ENCODE measurements at regions not wholly inside any gene's neighbourhood (a gene's known extent, or its start where the extent isn't known, plus 50 kb on each side); places are given as distances from the start of the nearest gene placed in this dataset.

DNA sequence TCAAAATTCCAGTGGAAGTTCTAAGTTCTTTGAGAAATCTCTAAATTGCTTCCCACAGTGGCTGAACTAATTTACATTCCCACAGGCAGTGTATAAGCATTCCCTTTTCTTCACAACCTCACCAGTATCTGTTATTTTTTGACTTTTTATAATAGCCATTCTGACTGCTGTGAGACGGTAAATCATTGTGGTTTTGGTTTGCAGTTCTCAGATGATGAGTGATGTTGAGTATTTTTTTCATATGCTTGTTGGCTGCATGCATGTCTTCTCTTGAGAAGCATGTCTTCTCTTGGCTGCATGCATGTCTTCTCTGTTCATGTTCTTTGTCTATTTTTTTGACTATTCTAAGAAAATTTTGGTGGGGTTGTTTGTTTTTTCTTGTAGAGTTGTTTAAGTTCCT is 499.6 kb upstream of the CCDC54 start:
- CTCF ChIA-PET, result no interaction called here

DNA sequence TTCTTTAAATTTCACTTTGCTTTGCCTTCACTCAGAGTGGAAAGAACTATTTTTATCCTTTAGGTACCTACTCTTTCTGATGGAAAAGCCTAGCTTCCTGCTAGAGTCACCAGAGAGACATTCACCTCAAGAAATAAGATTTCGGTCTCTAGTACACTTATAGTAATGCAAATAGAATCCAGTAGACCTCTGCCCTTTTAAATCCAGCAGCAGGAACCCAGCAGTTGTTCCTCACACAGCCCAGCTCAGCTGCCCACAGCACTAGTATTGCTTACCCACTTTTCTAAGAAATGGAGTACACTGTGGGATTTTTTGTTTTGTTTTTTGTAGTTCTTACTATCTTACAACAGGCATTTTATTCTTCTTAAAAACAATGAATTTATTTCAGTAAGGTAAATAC is 497.0 kb upstream of the CCDC54 start:
- CTCF ChIA-PET, result no interaction called here
- TF ChIP-seq, protein P1, sequence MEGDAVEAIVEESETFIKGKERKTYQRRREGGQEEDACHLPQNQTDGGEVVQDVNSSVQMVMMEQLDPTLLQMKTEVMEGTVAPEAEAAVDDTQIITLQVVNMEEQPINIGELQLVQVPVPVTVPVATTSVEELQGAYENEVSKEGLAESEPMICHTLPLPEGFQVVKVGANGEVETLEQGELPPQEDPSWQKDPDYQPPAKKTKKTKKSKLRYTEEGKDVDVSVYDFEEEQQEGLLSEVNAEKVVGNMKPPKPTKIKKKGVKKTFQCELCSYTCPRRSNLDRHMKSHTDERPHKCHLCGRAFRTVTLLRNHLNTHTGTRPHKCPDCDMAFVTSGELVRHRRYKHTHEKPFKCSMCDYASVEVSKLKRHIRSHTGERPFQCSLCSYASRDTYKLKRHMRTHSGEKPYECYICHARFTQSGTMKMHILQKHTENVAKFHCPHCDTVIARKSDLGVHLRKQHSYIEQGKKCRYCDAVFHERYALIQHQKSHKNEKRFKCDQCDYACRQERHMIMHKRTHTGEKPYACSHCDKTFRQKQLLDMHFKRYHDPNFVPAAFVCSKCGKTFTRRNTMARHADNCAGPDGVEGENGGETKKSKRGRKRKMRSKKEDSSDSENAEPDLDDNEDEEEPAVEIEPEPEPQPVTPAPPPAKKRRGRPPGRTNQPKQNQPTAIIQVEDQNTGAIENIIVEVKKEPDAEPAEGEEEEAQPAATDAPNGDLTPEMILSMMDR (IDR thresholded peaks at IDR 0.05; ENCODE audit: insufficient read depth, low read length, missing control alignments), result no peak
- POLR2A ChIA-PET, result no interaction called here

More for the DNA sequence above, 499.6 kb upstream of the CCDC54 start:
- POLR2A ChIA-PET, result no interaction called here
- DNase-seq (ENCODE audit: low read depth, low spot score), result no peak
- H3K4me3 ChIP-seq (ENCODE audit: low read depth, low read length), result no peak overlapping the region
- TF ChIP-seq, protein P1 (IDR thresholded peaks at IDR 0.05; ENCODE audit: insufficient read depth, low read length, missing control alignments), result no peak

DNA sequence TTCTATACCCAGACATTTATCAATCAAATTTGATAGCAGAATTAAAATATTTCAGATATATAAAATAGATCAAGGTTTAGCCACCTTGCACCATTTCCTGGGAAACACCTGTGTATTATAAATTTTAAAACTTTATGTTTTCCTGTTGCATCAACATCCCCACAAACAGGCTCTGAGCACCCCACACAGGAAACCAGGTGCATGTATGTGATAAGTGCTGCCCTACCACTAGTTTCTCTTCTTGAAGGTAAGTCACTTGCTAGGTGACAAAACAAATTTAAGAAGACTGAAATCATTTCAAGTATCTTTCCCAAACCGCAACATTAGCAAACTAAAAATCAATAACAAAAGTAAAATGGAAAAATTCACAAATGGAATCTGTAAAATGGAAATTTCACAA is 496.1 kb upstream of the CCDC54 start:
- DNase-seq (ENCODE audit: low read depth, low spot score), result no peak
- ChIA-PET POLR2A (no interaction called here), CTCF (no interaction called here)
- TF ChIP-seq, protein P1 (IDR thresholded peaks at IDR 0.05; ENCODE audit: insufficient read depth, low read length, missing control alignments), result no peak
- H3K4me3 ChIP-seq (ENCODE audit: low read depth, low read length), result no peak overlapping the region

More for the DNA sequence above, 497.0 kb upstream of the CCDC54 start:
- H3K4me3 ChIP-seq (ENCODE audit: low read depth, low read length), result no peak overlapping the region
- no peak for DNase-seq (ENCODE audit: low read depth, low spot score)

DNA sequence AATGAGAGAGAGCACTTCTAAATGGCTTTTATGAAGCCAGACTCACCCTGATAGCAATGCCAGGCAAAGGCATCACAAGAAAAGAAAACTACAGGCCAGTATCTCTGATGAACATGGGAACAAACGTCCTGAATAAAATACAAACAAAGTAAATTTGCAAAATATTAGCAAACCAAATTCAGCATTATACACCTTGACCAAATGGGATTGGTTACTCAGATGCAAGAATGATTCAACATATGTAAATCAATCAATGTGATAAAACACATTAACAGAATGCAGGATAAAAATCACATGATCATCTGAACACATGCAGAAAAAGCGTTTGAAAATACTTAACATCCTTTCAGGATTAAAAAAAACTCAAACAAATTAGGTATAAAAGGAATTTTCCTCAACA is 494.9 kb upstream of the CCDC54 start:
- POLR2A ChIA-PET, result no interaction called here
- CTCF ChIA-PET, result no interaction called here
- H3K4me3 ChIP-seq (ENCODE audit: low read depth, low read length), result no peak overlapping the region
- TF ChIP-seq, protein P1 (IDR thresholded peaks at IDR 0.05; ENCODE audit: insufficient read depth, low read length, missing control alignments), result no peak
- no peak for DNase-seq (ENCODE audit: low read depth, low spot score)

DNA sequence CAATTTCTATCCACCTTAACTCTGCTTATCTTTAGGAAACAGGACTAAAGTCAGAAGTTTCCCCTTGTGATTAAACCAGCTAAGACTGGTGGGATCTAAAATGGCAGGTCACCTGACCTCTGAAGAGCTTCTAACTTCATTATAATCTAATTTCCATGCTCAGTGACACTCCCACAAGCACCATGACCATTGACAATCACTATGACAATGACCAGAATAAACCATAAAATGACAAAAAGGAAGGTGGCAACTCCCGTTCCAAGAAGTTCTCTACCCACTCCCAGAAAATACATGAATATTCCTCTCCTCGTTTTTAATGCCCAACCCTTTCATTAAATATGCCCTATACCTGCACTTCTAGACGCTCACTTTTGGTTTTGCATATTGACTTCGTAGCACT is 471.2 kb upstream of the CCDC54 start:
- TF ChIP-seq, protein P1 (IDR thresholded peaks at IDR 0.05; ENCODE audit: insufficient read depth, low read length, missing control alignments), result no peak
- DNase-seq (ENCODE audit: low read depth, low spot score), result no peak
- CTCF ChIA-PET, result interaction anchor here (1.0 kb wide), 1 partner anchor 95 kb away, joined by 3 read pairs; no protein-coding TSS in a partner anchor
- no peak overlapping the region for H3K4me3 ChIP-seq (ENCODE audit: low read depth, low read length)
- POLR2A ChIA-PET, result no interaction called here

DNA sequence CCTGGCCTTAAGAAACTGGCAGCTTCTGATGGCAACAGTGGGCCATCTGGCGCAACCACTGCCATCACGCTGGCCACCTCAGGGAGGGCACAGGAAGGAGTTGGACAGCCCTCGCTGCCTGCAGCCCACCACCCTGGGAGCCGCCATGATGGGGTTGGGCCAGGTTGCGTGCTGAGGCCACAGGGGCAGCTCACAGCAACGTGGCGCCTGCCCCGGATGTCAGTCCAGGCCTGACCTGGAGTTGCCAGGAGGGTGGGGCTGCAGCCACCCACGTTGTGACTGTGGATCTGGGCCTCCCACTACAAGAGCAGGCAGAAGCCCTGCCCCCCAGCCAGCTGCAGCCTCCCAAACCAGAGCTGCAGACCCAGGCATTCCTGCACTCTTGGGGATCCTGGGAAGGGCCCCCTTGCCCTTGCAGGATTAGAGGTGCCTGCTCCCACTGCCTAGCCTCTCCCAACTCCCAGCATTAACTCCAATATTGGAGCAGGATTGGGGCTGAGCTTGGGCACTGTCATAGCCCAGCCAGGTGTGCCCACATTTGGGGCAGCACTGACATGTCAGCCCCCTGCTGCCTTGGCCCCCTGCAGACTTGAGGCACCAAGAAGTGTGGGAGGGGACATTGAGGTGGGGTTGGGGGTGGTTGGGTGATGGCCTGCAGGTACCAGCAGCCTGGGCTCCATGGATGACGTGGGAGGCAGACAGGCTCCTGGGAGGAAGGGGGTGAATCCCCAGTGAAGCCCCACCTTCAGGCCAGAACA is 468.9 kb upstream of the CCDC54 start:
- ChIA-PET CTCF (no interaction called here), POLR2A (no interaction called here)
- no peak overlapping the region for H3K4me3 ChIP-seq (ENCODE audit: low read depth, low read length)
- TF ChIP-seq, protein P1 (IDR thresholded peaks at IDR 0.05; ENCODE audit: insufficient read depth, low read length, missing control alignments), result no peak
- DNase-seq (ENCODE audit: low read depth, low spot score), result no peak

Measured in AG04449 (cell line).